GM12874 (cell line): ENCODE measurements at regions not wholly inside any gene's neighbourhood (a gene's known extent, or its start where the extent isn't known, plus 50 kb on each side); places are given as distances from the start of the nearest gene placed in this dataset.

Experiments
- CTCF ChIP-seq: IDR thresholded peaks from 2 replicates; pipeline ENCODE4 v1.5.1; 2011; ENCODE audit warnings: low read depth, mild to moderate bottlenecking, control low read depth, low read length, moderate library complexity; ENCODE audit not compliant: insufficient read depth

DNA sequence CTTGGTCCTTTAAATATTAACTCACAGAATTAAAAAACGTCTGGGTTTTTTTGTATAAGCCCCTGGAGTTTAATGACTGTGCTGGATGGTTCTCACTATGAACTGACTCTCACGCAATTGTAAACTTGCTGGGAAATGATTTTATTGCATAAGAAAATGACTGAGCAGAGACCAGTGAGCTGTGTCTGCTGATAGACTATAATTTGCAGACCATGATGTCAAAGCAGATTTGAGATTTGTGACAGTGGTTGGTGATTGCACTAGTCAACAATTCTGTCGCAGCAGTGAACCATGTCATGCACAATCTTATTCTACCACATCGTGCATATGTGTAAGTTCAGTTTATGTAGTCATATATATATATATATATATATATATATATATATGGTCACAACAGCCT lies 85.7 kb upstream of the C9orf72 start:
- no peak for TF ChIP-seq CTCF

- TF ChIP-seq CTCF = no peak
These were observed 86.3 kb upstream of the C9orf72 start for GRCh38 chr9:27659571-27659970.

DNA sequence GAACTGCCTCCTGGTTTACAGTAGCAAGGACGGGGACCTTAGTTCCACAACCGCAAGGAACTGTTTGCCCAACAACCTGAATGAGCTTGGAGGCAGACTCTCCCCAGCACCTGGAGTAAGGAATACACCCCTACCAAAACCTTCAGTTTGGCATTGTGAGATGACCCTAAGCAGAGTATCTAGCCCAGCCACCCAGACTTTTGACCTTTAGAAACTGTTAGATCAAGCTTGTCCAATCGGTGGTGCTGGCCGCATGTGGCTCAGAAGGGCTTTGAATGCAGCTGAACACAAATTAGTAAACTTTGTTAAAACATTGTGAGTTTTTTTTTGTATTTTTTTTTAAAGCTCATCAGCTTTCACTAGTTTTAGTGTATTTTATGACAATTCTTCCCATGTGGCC lies 86.9 kb upstream of the C9orf72 start:
- no peak for TF ChIP-seq CTCF

- TF ChIP-seq CTCF = no peak
These were observed 90.2 kb upstream of the C9orf72 start for GRCh38 chr9:27663526-27663925.

DNA sequence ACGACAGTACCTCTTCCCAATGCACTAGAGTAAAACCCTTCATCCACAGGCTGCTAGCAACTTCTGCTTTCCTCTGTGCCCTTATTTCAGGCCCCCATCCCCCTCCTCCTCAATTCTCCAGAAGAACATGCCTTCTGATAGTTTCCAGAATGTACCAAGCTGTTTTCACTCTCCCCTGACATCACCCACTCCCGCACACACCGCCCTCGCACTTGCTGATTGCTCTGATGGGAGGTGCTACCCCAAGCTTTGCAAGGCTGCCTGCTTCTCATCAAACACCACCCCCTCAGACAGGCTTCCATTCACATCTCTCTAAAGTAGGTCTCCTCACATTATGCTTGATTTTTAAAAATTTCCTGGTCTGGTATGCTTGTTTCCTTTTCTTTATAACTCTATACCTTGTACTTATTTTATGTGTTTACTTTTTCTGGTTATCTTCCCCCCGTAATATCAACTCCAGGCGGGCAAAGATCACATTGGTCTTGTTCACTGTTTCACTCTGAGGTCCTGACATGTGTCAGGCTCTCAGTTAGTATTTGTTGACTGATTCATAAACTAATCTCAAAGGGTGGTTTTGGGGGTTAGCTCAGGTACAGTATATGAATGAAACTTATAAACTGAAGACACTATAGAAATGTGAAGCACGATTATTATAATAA lies 91.0 kb upstream of the C9orf72 start:
- no peak for TF ChIP-seq CTCF

DNA sequence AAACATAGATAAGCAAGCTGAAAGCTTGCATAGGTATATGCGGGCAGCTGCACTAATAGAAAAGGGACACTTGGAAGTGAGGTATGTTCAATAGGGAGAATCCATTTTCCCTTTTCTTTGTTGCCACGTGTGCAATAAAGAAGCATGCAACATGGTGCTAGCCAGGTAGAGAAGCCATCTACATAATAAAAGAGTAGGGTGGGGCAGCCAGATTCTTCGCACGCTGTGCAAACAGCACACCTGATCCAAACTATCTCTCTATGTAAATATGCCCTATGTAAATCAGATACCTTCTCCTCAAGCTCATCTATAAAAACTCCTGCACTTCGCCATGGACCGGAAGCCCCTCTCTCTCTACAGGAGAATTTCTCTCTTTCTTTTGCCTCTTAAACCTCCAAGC lies 91.9 kb upstream of the C9orf72 start:
- TF ChIP-seq CTCF = no peak

GRCh38 chr9:27668280-27668679 lies 95.0 kb upstream of the C9orf72 start:
- TF ChIP-seq CTCF = no peak
